ENCODE measurements at regions not wholly inside any gene's neighbourhood (a gene's known extent, or its start where the extent isn't known, plus 50 kb on each side); places are given as distances from the start of the nearest gene placed in this dataset.

GRCh38 chr6:43988801-43989200, 138.5 kb downstream of the MRPL14 start:
- no peak overlapping the region for H3K4me2 ChIP-seq (ENCODE audit: insufficient read depth, low read length)
- no peak overlapping the region for H3K9ac ChIP-seq (replicated peaks; ENCODE audit: extremely low read depth, insufficient read depth, low read length)
- H2AFZ ChIP-seq (ENCODE audit: low read depth, low read length): no peak overlapping the region
- DNase-seq (ENCODE audit: low read depth, low spot score) (no peak), FAIRE-seq (no peak)
- H3K36me3 ChIP-seq (ENCODE audit: control insufficient read depth in 2 of 2, extremely low read depth in 1 of 2, insufficient read depth in 2 of 2, low read length in 2 of 2): no peaks in the 10 kb centered on the region
- H3K4me1 ChIP-seq (ENCODE audit: control insufficient read depth, extremely low read depth, insufficient read depth, low read length): no peaks in the 10 kb centered on the region
- dilution Hi-C loops (cut with MboI; ENCODE audit: extremely low pct_ligation_motif_present, low sequenced_read_pairs): no loop called here
- H3K27ac ChIP-seq (ENCODE audit: insufficient read depth, low read depth, low read length): no peak overlapping the region
- no peaks in the 10 kb centered on the region for H3K9me3 ChIP-seq (replicated peaks; ENCODE audit: control insufficient read depth, insufficient read depth, low read length)
- no peaks in the 10 kb centered on the region for H3K79me2 ChIP-seq (ENCODE audit: control insufficient read depth, insufficient read depth, low read length)
- no peaks in the 10 kb centered on the region for H3K9me1 ChIP-seq (replicated peaks; ENCODE audit: control insufficient read depth, extremely low read depth, insufficient read depth, low read length)
- intact Hi-C loops (cut with micrococcal nuclease): no loop called here
- ChIA-PET POLR2A (no interaction called here), CTCF (interaction anchor here (0.8 kb wide), 1 partner anchor 321 kb away, joined by 4 read pairs; no protein-coding TSS in a partner anchor)
- no TSS peak for BruUV-seq (replicated peaks)
- H4K20me1 ChIP-seq (replicated peaks; ENCODE audit: control insufficient read depth, extremely low read depth, insufficient read depth, low read length): no peaks in the 10 kb centered on the region
- no peak for TF ChIP-seq CTCF (IDR thresholded peaks at IDR 0.05; ENCODE audit: extremely low read depth in 1 of 2, insufficient read depth in 1 of 2, low read depth in 1 of 2, low read length in 2 of 2)
- TF ChIP-seq MAX (IDR thresholded peaks at IDR 0.05; ENCODE audit: insufficient read depth, insufficient read length): no peak
- TF ChIP-seq FOS (IDR thresholded peaks at IDR 0.05; ENCODE audit: borderline replicate concordance, insufficient read depth, low read length): no peak
- TF ChIP-seq POLR2AphosphoS5 (IDR thresholded peaks at IDR 0.05; ENCODE audit: insufficient read depth, low read depth, low read length): no peak
- no peak for TF ChIP-seq GATA2 (IDR thresholded peaks at IDR 0.05; ENCODE audit: insufficient read depth, insufficient read length, low read depth, low read length)
- TF ChIP-seq JUN (IDR thresholded peaks at IDR 0.05; ENCODE audit: borderline replicate concordance, insufficient read depth, insufficient read length, low read depth): no peak
- no peak for TF ChIP-seq EZH2 (IDR thresholded peaks at IDR 0.05; ENCODE audit: borderline replicate concordance, low read depth, low read length, severe bottlenecking)
- no peak for TF ChIP-seq MYC (IDR thresholded peaks at IDR 0.05; ENCODE audit: low read depth, low read length)
- TF ChIP-seq POLR2A (IDR thresholded peaks at IDR 0.05; ENCODE audit: low read depth, low read length): no peak
- H3K27me3 ChIP-seq (ENCODE audit: control insufficient read depth in 2 of 2, insufficient read depth in 2 of 2, low read length in 2 of 2): peaks cover 4 to 11% of the 10 kb centered on the region in 2 experiments
- H3K4me3 ChIP-seq (replicated peaks in 1 of 3; ENCODE audit: insufficient read depth in 1 of 3, low read depth in 1 of 3, low read length in 3 of 3): no peak overlapping the region

All from endothelial cell of umbilical vein (primary cell).